Thyroid gland (tissue), 4 donors: ENCODE measurements at regions not wholly inside any gene's neighbourhood (a gene's known extent, or its start where the extent isn't known, plus 50 kb on each side); places are given as distances from the start of the nearest gene placed in this dataset.

Experiments used
- POLR2A ChIP-seq, 2 donors: fragments of 450-650 bp; IDR thresholded peaks; one replicate each; pipeline ENCODE4 v1.6.1; 2017; ENCODE audit warnings: antibody characterized with exemption in 2 of 2, mild to moderate bottlenecking in 2 of 2, moderate library complexity in 1 of 2
- TF ChIP-seq, protein P1 (sequence below), 6 experiments: fragments of 200-600 bp in 3 of 6; fragments of 450-650 bp in 3 of 6; sonication (generic) in 3 of 6; IDR thresholded peaks; one replicate each; pipeline ENCODE4 v1.5.1; 2016 to 2019; ENCODE audit warnings: antibody characterized with exemption in 6 of 6, mild to moderate bottlenecking in 2 of 6, inconsistent platforms in 1 of 6, moderate library complexity in 1 of 6

DNA sequence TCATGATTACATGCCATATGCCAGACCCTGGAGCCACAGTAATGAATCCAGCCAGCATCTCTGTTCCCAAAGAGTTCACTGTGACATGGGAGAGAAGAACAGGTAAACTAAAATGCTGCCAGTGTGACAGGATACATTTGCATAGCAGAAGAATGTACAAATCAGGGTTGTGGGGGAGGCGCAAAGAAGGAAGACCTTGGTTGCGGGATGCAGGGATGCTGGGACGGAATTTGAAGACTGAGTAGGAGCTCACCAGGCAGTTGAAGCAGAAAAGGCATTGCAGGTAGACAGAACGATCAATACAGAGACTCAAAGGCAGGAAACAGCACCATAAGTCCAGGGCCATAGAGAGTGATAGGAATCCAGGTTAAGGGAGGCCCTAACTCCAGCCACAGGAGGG lies 180.3 kb upstream of the ZC3H12A start:
- TF ChIP-seq, protein P1, sequence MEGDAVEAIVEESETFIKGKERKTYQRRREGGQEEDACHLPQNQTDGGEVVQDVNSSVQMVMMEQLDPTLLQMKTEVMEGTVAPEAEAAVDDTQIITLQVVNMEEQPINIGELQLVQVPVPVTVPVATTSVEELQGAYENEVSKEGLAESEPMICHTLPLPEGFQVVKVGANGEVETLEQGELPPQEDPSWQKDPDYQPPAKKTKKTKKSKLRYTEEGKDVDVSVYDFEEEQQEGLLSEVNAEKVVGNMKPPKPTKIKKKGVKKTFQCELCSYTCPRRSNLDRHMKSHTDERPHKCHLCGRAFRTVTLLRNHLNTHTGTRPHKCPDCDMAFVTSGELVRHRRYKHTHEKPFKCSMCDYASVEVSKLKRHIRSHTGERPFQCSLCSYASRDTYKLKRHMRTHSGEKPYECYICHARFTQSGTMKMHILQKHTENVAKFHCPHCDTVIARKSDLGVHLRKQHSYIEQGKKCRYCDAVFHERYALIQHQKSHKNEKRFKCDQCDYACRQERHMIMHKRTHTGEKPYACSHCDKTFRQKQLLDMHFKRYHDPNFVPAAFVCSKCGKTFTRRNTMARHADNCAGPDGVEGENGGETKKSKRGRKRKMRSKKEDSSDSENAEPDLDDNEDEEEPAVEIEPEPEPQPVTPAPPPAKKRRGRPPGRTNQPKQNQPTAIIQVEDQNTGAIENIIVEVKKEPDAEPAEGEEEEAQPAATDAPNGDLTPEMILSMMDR (IDR thresholded peaks at IDR 0.05), result no peak
- TF ChIP-seq POLR2A (IDR thresholded peaks at IDR 0.05), result no peak
